ENCODE measurements at regions not wholly inside any gene's neighbourhood (a gene's known extent, or its start where the extent isn't known, plus 50 kb on each side); places are given as distances from the start of the nearest gene placed in this dataset.
"Not testable (repeated sequence)": the region's sequence is repeated elsewhere in the genome, so short reads cannot be mapped to it uniquely, and the experiment has no call there.

DNA sequence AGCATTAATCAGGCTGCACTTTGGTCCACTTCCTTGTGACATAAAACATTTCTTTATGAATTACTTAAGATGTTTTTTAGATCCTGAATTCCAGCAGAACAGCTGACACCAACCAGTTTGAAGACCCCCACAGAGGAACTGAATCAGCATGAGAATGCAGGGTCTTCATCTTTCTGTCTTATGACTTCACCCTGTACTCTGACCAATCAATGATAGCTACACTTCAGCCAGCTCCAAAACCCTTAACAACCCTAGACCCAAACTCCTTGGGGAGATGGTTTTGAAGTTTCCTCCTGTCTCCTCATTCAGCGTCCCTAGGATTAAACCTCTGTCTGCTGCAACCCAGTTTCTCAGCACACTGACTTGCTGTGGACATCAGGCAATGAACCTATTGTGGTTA lies 175.0 kb downstream of the CTH start:
- Mint-ChIP-seq H3K27ac (no peak overlapping the region), H3K27me3 (ENCODE audit: low read depth in 3 of 3) (peaks cover 0 to 4% (median 2%) of the 10 kb centered on the region in 3 donors), H3K36me3 (no peaks in the 10 kb centered on the region), H3K4me3 (no peak overlapping the region), H3K9me3 (peaks cover 0 to 6% (median 0%) of the 10 kb centered on the region in 6 donors), H3K4me1 (no peaks in the 10 kb centered on the region)
- no peak for DNase-seq

DNA sequence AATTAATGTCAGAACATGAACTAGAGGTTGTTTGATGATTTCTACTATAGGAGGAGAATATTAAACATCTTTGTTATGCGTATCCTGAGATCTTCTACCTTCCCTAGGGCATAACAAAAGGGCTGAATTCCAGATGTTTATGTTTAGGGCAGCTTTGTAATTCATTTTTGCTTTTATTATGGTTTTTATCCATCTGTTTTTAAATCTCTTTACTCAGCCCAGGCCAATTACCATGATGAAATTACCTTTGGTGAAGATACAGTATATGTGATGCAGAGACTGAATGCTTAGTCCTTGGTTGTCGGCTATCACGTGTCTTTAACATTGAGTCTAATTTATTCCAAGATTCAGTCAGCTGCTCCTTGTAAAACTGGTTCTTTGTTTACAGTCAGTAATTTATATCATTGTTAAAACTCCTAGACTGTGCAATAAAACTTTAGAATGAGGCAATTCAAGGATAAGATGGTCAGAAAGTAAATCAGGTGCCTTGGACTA lies 176.9 kb downstream of the CTH start:
- H3K9me3 Mint-ChIP-seq, result peaks cover 0 to 6% (median 0%) of the 10 kb centered on the region in 6 donors
- no peak overlapping the region for H3K27ac Mint-ChIP-seq
- H3K4me1 Mint-ChIP-seq, result no peaks in the 10 kb centered on the region
- no peaks in the 10 kb centered on the region for H3K36me3 Mint-ChIP-seq
- peaks cover 0 to 4% (median 2%) of the 10 kb centered on the region in 3 donors for H3K27me3 Mint-ChIP-seq (ENCODE audit: low read depth in 3 of 3)
- H3K4me3 Mint-ChIP-seq, result no peak overlapping the region
- DNase-seq, result no peak

DNA sequence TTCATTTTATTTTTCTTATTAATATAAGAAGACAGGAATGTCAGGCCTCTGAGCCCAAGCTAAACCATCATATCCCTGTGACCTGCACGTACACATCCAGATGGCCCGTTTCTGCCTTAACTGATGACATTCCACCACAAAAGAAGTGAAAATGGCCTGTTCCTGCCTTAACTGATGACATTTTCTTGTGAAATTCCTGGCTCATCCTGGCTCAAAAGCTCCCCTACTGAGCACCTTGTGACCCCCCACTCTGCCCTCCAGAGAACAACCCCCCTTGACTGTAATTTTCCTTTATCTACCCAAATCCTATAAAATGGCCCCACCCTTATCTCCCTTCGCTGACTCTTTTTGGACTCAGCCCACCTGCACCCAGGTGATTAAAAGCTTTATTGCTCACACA lies 182.5 kb downstream of the CTH start:
- H3K27me3 Mint-ChIP-seq (ENCODE audit: low read depth in 3 of 3); H3K27ac Mint-ChIP-seq; DNase-seq; H3K4me3 Mint-ChIP-seq; H3K4me1 Mint-ChIP-seq; H3K9me3 Mint-ChIP-seq; H3K36me3 Mint-ChIP-seq: not testable (repeated sequence)

DNA sequence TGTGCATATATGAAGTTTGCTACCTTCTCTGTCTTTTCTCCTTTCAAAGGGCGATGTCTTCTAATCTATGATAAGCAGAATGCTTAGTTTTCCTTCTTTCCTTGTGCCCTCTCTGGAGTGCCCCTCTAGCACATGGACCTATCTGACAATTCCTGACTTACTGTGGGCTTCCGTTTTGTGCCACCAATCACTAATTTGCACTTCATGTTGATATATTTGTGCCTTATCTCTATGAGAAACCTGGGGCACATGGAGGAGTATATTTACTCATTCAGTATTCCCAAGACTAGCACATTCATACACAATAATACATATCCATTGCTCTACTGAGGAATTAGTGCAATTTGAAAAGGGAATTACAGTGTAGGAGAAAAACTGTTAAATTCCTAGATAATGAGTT lies 197.7 kb downstream of the CTH start:
- Mint-ChIP-seq H3K4me3 (no peak overlapping the region), H3K27ac (no peak overlapping the region), H3K4me1 (no peaks in the 10 kb centered on the region), H3K36me3 (no peaks in the 10 kb centered on the region), H3K27me3 (ENCODE audit: low read depth in 3 of 3) (peaks cover 0 to 2% (median 0%) of the 10 kb centered on the region in 3 donors), H3K9me3 (peaks cover 0 to 8% (median 3%) of the 10 kb centered on the region in 6 donors)
- DNase-seq, result no peak

DNA sequence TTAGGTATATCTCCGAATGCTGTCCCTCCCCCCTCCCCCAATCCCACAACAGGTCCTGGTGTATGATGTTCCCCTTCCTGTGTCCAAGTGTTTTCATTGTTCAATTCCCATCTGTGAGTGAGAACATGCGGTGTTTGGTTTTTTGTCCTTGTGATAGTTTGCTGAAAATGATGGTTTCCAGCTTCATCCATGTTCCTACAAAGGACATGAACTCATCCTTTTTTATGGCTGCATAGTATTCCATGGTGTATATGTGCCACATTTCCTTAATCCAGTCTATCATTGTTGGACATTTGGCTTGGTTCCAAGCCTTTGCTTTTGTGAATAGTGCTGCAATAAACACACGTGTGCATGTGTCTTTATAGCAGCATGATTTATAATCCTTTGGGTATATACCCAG lies 199.1 kb downstream of the CTH start:
- H3K36me3 Mint-ChIP-seq; H3K4me1 Mint-ChIP-seq; H3K27me3 Mint-ChIP-seq (ENCODE audit: low read depth in 3 of 3); H3K4me3 Mint-ChIP-seq; H3K27ac Mint-ChIP-seq; DNase-seq: not testable (repeated sequence)
- peaks cover 0 to 14% (median 9%) of the 10 kb centered on the region in 6 donors for H3K9me3 Mint-ChIP-seq

DNA sequence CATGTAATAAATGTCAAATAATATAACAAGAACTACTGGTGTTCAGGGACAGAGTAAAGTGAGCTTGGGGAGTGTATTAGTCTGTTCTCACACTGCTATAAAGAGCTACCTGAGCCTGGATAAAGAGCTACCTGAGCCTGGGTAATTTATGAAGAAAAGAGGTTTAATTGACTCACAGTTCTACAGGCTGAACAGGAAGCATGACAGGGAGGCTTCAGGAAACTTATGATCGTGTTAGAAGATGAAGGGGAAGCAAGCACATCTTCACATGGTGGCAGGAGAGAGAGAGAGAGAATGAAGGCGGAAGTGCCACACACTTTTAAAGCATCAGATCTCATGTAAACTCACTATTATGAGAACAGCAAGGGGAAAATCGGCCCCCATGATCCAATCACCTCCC lies 205.9 kb downstream of the CTH start:
- no peaks in the 10 kb centered on the region for H3K4me1 Mint-ChIP-seq
- H3K27me3 Mint-ChIP-seq (ENCODE audit: low read depth in 3 of 3), result no peaks in the 10 kb centered on the region
- no peak overlapping the region for H3K27ac Mint-ChIP-seq
- no peaks in the 10 kb centered on the region for H3K36me3 Mint-ChIP-seq
- DNase-seq, result no peak
- H3K4me3 Mint-ChIP-seq, result no peak overlapping the region
- peaks cover 0 to 17% (median 9%) of the 10 kb centered on the region in 6 donors for H3K9me3 Mint-ChIP-seq

DNA sequence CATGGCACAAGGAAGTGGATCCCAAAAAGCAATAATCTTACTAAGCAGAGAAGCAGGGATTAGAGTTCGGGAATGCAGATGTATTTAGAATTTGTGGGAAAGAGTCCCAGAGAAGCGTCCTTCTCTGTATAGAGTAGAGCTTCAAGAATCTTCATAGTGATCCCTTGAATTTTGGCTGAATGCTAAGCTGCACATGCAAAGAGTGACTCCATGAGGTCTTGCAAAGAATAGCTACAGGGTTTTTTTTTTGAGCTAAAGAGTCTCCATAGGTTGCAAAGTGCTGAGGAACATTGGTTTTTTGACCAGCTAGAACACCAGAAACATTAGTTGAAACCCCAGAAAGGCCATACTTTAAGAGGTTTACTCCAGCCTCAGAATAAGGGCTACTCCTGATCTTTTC lies 206.7 kb downstream of the CTH start:
- Mint-ChIP-seq H3K27ac (no peak overlapping the region), H3K9me3 (peaks cover 0 to 17% (median 9%) of the 10 kb centered on the region in 6 donors), H3K4me1 (no peaks in the 10 kb centered on the region), H3K4me3 (no peak overlapping the region), H3K27me3 (ENCODE audit: low read depth in 3 of 3) (peaks cover 0 to 2% (median 0%) of the 10 kb centered on the region in 3 donors), H3K36me3 (no peaks in the 10 kb centered on the region)
- DNase-seq, result no peak

DNA sequence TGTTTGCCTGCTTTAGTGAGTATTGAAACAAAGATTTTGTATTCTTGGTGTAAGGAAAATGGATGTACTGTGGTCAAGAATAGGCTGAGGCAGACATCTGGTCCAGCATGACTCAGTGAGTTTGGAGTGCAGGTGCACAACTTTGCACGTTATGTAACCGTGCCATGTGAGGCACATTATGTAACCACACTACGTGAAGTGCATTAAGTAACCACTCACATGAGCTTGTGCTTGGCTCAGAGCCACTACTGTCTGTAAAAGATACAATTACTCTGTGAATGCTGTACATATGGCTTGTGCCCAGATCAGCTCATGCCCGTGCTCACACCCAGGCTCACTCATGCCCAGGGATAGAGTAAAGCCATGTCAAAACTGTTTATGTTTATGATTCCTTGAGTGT lies 216.8 kb downstream of the CTH start:
- no peaks in the 10 kb centered on the region for H3K4me1 Mint-ChIP-seq
- peaks cover 0 to 9% (median 5%) of the 10 kb centered on the region in 6 donors for H3K9me3 Mint-ChIP-seq
- no peak overlapping the region for H3K4me3 Mint-ChIP-seq
- no peaks in the 10 kb centered on the region for H3K36me3 Mint-ChIP-seq
- no peaks in the 10 kb centered on the region for H3K27me3 Mint-ChIP-seq (ENCODE audit: low read depth in 3 of 3)
- H3K27ac Mint-ChIP-seq, result no peak overlapping the region
- no peak for DNase-seq

DNA sequence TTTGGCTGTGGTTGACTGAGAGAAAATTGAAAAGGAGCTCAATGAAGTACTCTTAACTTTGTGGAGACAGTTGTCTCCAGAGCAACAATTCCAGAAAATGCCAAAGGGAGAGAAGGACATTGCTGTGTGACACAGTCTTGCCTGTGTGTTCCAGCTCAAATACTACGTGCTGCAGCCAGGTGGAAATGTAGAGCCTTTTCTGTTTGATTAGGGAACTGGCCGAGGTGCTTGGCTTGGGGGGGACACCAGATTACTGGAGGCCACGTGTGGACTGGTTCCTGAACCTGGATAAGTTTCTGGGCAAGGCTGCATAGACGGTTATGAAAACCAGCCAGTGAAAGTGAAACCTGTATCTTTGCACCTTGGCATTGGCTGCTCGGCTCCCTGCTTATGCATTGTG lies 217.9 kb downstream of the CTH start:
- Mint-ChIP-seq H3K36me3 (no peaks in the 10 kb centered on the region), H3K4me3 (no peak overlapping the region), H3K27me3 (ENCODE audit: low read depth in 3 of 3) (no peaks in the 10 kb centered on the region), H3K9me3 (peaks cover 0 to 9% (median 5%) of the 10 kb centered on the region in 6 donors), H3K4me1 (no peaks in the 10 kb centered on the region), H3K27ac (no peak overlapping the region)
- no peak for DNase-seq

DNA sequence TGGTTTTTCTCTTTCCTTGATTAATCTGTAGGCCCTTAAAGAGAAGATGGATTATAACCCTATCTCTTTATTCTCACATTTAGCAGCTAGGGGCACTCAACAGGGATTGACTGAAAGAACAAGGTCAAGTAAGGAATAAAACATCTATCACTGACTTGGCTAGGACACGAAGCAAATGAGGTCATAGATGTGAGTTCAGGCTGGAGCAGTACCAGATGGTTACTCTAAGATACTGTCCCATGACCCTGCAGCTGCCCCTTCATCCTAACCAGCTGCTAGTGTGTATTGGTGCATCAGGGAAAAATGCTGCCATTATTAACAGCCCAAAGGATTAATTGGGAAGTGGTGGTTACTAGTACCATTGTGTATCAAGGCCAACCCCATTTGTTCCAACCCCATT lies 221.9 kb downstream of the CTH start:
- DNase-seq, result no peak
- no peaks in the 10 kb centered on the region for H3K4me1 Mint-ChIP-seq
- H3K9me3 Mint-ChIP-seq, result peaks cover 0 to 12% (median 0%) of the 10 kb centered on the region in 6 donors
- H3K27me3 Mint-ChIP-seq (ENCODE audit: low read depth in 3 of 3), result peaks cover 0 to 2% (median 2%) of the 10 kb centered on the region in 3 donors
- no peak overlapping the region for H3K27ac Mint-ChIP-seq
- no peak overlapping the region for H3K4me3 Mint-ChIP-seq
- H3K36me3 Mint-ChIP-seq, result no peaks in the 10 kb centered on the region

DNA sequence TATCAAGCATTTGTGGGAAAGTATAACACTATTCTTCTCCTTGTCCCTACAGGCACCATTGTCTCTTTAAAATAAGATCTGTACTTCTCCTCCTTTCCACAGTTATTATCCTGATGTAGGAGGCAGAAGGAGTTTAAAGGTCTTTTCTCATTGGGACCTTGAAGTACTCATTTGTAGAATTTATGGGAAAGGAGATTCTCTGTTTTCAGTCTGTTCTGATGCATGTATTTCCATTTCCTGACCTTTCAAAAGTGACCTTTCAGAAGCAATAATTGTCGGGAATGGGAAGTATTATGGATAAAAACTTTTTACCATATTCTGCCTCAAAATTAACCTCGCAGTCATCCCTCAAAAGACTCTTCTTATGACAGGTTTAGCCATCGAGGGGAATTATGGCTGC lies 224.8 kb downstream of the CTH start:
- no peak for DNase-seq
- no peaks in the 10 kb centered on the region for H3K36me3 Mint-ChIP-seq
- H3K4me3 Mint-ChIP-seq, result no peak overlapping the region
- H3K4me1 Mint-ChIP-seq, result no peaks in the 10 kb centered on the region
- H3K27ac Mint-ChIP-seq, result no peak overlapping the region
- peaks cover 0 to 5% (median 0%) of the 10 kb centered on the region in 6 donors for H3K9me3 Mint-ChIP-seq
- H3K27me3 Mint-ChIP-seq (ENCODE audit: low read depth in 3 of 3), result peaks cover 2% of the 10 kb centered on the region in 3 donors

DNA sequence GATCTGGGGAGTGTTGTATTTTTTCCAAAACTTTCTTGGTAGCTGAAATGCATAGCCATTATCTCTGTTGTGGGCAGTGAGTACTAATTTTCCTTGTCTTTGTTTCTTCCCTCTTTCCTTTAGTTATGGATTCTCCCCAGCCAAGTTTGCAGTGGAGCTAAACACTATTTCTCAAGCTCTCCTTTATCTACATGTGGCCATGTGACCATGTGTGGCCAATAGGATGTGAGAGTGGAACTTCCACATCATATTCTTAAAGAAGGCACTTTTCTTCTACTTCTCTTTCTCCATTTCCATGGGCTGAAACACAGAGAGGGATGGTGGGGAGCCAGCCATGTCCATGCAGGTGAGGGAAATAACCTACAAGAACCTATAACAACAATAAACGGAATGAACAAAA lies 230.8 kb downstream of the CTH start:
- no peak for DNase-seq
- H3K36me3 Mint-ChIP-seq, result no peaks in the 10 kb centered on the region
- peaks cover 0 to 3% (median 0%) of the 10 kb centered on the region in 3 donors for H3K27me3 Mint-ChIP-seq (ENCODE audit: low read depth in 3 of 3)
- H3K4me3 Mint-ChIP-seq, result no peak overlapping the region
- H3K9me3 Mint-ChIP-seq, result no peaks in the 10 kb centered on the region
- H3K4me1 Mint-ChIP-seq, result no peaks in the 10 kb centered on the region
- no peak overlapping the region for H3K27ac Mint-ChIP-seq

DNA sequence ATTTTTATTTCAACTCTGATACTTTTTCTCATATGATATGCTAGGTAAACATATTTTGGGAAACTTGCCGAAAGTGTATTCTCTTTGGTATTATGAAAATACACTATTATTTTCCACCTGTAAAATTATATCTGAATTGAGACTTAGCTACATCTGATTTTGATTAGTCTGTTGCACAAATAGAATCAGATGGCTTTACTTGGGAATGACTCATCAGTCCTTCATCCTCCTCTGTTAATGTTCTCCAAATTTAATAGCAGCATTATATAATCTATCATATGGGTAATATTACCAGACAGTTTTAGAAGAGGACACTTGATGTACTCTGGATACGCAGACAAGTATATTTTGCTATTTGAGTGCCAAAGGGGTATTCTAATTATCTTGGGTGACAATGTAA lies 245.3 kb downstream of the CTH start:
- H3K4me1 Mint-ChIP-seq, result no peaks in the 10 kb centered on the region

DNA sequence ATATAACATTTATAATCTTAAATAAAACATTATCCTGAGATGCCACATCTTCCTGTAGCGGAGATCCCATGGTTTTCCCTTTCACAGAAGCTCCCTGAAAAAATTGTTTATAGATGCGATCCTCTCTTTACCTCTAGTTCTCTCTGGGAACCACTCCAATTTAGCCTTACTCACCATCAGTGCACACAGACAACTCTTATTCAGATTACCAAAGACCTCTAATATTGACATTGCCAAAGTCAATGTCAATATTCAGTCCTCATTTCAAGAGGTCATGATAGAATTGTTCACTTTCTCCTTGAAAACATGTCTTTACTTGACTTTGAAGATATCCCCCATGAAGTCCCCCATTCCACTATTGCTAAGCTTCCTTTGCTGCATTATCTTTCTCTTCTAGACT lies 248.8 kb downstream of the CTH start:
- Mint-ChIP-seq H3K27me3 (ENCODE audit: low read depth in 3 of 3) (peaks cover 0 to 2% (median 0%) of the 10 kb centered on the region in 3 donors), H3K4me1 (no peaks in the 10 kb centered on the region), H3K36me3 (no peaks in the 10 kb centered on the region), H3K4me3 (no peak overlapping the region), H3K9me3 (peaks cover 0 to 4% (median 0%) of the 10 kb centered on the region in 6 donors), H3K27ac (no peak overlapping the region)
- DNase-seq, result no peak

More for the DNA sequence above, 245.3 kb downstream of the CTH start:
- Mint-ChIP-seq H3K27me3 (ENCODE audit: low read depth in 3 of 3) (peaks cover 3 to 4% (median 3%) of the 10 kb centered on the region in 3 donors), H3K9me3 (peaks cover 0 to 10% (median 0%) of the 10 kb centered on the region in 6 donors), H3K27ac (no peak overlapping the region), H3K4me3 (no peak overlapping the region), H3K36me3 (no peaks in the 10 kb centered on the region)
- DNase-seq, result no peak

DNA sequence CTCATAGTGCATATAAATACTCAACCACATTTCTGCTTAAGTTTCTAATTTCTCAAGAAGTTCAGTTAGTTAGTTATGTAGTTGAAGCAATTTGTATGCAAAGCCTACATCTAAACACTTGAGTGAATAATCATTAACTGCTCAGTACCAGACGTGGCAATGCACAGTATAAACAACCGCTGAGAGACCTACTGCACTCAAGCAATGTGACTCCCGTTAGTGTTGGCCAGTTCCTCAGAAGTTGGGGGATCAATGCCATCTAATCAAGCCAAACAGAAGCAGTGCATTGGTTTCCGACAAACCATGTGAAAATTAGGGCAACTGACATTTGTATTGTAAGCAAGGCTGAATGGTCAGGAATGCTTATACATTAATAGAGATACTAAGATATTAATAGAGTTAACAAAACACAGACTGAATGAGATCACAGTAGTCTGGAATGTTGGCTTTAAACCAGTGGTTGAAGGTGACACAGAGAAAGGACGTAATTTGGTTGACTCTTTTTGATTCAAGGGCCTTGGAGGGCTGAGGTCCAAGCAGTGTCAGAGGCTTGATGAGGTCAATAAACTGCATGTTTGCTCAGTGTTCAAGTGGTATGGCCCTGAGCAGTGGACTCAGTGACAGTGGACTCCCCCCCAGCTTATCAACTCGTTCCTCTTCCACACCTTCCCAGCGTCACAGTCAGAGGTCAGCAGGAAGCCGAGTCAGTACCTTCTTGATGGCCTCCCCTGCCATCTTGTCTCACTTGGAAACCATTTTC lies 255.5 kb downstream of the CTH start:
- no peaks in the 10 kb centered on the region for H3K4me1 Mint-ChIP-seq
- H3K27ac Mint-ChIP-seq, result no peak overlapping the region
- no peaks in the 10 kb centered on the region for H3K36me3 Mint-ChIP-seq

More for the DNA sequence above, 255.5 kb downstream of the CTH start:
- no peak for DNase-seq
- Mint-ChIP-seq H3K4me3 (no peak overlapping the region), H3K9me3 (peaks cover 0 to 5% (median 0%) of the 10 kb centered on the region in 6 donors), H3K27me3 (ENCODE audit: low read depth in 3 of 3) (peaks cover 2 to 7% (median 3%) of the 10 kb centered on the region in 3 donors)
